Peyer's patch (tissue), 4 donors: ENCODE measurements at regions not wholly inside any gene's neighbourhood (a gene's known extent, or its start where the extent isn't known, plus 50 kb on each side); places are given as distances from the start of the nearest gene placed in this dataset.

Source experiments
- POLR2A ChIP-seq, 2 donors: fragments of 450-650 bp; IDR thresholded peaks; one replicate each; pipeline ENCODE4 v1.5.1; 2017; ENCODE audit warnings: antibody characterized with exemption in 2 of 2, mild to moderate bottlenecking in 2 of 2, moderate library complexity in 2 of 2
- TF ChIP-seq, protein P1 (sequence below), 6 experiments: fragments of 450-650 bp in 4 of 6; fragments of 200-600 bp in 2 of 6; sonication (generic) in 1 of 6; IDR thresholded peaks; one replicate each; pipeline ENCODE4 v1.5.1; 2017 to 2019; ENCODE audit warnings: antibody characterized with exemption in 6 of 6, mild to moderate bottlenecking in 3 of 6, moderate library complexity in 1 of 6

GRCh38 chr3:87795701-87796100 lies 263.1 kb downstream of the CGGBP1 start:
- no peak for TF ChIP-seq POLR2A (IDR thresholded peaks at IDR 0.05)
- TF ChIP-seq, protein P1, sequence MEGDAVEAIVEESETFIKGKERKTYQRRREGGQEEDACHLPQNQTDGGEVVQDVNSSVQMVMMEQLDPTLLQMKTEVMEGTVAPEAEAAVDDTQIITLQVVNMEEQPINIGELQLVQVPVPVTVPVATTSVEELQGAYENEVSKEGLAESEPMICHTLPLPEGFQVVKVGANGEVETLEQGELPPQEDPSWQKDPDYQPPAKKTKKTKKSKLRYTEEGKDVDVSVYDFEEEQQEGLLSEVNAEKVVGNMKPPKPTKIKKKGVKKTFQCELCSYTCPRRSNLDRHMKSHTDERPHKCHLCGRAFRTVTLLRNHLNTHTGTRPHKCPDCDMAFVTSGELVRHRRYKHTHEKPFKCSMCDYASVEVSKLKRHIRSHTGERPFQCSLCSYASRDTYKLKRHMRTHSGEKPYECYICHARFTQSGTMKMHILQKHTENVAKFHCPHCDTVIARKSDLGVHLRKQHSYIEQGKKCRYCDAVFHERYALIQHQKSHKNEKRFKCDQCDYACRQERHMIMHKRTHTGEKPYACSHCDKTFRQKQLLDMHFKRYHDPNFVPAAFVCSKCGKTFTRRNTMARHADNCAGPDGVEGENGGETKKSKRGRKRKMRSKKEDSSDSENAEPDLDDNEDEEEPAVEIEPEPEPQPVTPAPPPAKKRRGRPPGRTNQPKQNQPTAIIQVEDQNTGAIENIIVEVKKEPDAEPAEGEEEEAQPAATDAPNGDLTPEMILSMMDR (IDR thresholded peaks at IDR 0.05), result no peak
